GM18951 (cell line): ENCODE measurements at regions not wholly inside any gene's neighbourhood (a gene's known extent, or its start where the extent isn't known, plus 50 kb on each side); places are given as distances from the start of the nearest gene placed in this dataset.

Experiments
- POLR2A ChIP-seq: IDR thresholded peaks from 4 replicates; pipeline ENCODE4 v1.6.1; 2011; ENCODE audit warnings: mild to moderate bottlenecking; ENCODE audit not compliant: insufficient read length, insufficient read depth; ENCODE audit errors: extremely low read depth
- in situ Hi-C: fragments of 300-500 bp; cut with MboI; formaldehyde crosslinking; loops from one replicate; pipeline ENCODE4 v1.12.0; 2022; ENCODE audit warnings: low sequenced_read_pairs, mixed read lengths, inconsistent platforms; ENCODE audit not compliant: unreplicated experiment

- no peak for TF ChIP-seq POLR2A
- in situ Hi-C loops = no loop called here
Observed at GRCh38 chr3:177517906-177518305, 320.6 kb upstream of the TBL1XR1 start.

GRCh38 chr3:177519588-177519987, 322.3 kb upstream of the TBL1XR1 start:
- in situ Hi-C loops = no loop called here
- no peak for TF ChIP-seq POLR2A

- in situ Hi-C loops = no loop called here
- no peak for TF ChIP-seq POLR2A
Observed at GRCh38 chr3:177521305-177521704, 324.0 kb upstream of the TBL1XR1 start.

GRCh38 chr3:177522051-177522450, 324.8 kb upstream of the TBL1XR1 start:
- TF ChIP-seq POLR2A = no peak
- in situ Hi-C loops = no loop called here

GRCh38 chr3:177523067-177523675, 325.9 kb upstream of the TBL1XR1 start:
- no peak for TF ChIP-seq POLR2A
- in situ Hi-C loops = no loop called here

GRCh38 chr3:177523872-177524438, 326.7 kb upstream of the TBL1XR1 start:
- in situ Hi-C loops = no loop called here

GRCh38 chr3:177524742-177525141, 327.5 kb upstream of the TBL1XR1 start:
- no peak for TF ChIP-seq POLR2A
- in situ Hi-C loops = no loop called here

More at GRCh38 chr3:177523872-177524438, 326.7 kb upstream of the TBL1XR1 start:
- TF ChIP-seq POLR2A = no peak

GRCh38 chr3:177525414-177525813, 328.1 kb upstream of the TBL1XR1 start:
- no peak for TF ChIP-seq POLR2A
- in situ Hi-C loops = no loop called here

- in situ Hi-C loops = no loop called here
- TF ChIP-seq POLR2A = no peak
Observed at GRCh38 chr3:177525987-177526712, 328.9 kb upstream of the TBL1XR1 start.

GRCh38 chr3:177527182-177527581, 329.9 kb upstream of the TBL1XR1 start:
- no peak for TF ChIP-seq POLR2A
- in situ Hi-C loops = no loop called here

GRCh38 chr3:177528306-177529070, 331.2 kb upstream of the TBL1XR1 start:
- in situ Hi-C loops = no loop called here
- TF ChIP-seq POLR2A = no peak

- in situ Hi-C loops = no loop called here
- TF ChIP-seq POLR2A = no peak
Observed at GRCh38 chr3:177529071-177529550, 331.8 kb upstream of the TBL1XR1 start.

GRCh38 chr3:177529716-177530335, 332.5 kb upstream of the TBL1XR1 start:
- no peak for TF ChIP-seq POLR2A
- in situ Hi-C loops = no loop called here
